ENCODE measurements at regions not wholly inside any gene's neighbourhood (a gene's known extent, or its start where the extent isn't known, plus 50 kb on each side); places are given as distances from the start of the nearest gene placed in this dataset.

DNA sequence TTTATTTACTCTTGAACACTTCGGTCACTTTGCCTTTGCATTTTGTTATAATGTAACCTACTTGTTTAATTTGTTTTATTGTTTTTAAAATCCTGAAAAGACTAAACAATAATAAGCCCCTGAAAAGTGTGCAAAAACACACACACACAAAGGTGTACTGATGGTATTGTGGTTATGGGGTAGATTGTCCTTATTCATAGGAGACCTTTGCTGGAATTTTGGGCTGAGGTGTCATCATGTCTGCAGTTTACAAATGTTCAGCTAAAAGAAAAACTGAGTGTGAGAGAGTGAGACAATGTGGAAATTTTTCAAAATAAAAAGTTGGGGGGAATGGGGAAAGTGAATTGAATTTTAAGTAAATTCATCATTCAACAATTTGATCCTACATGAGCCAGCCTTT lies 174.9 kb downstream of the QDPR start:
- DNase-seq (ENCODE audit: low read depth in 2 of 2): no peak

DNA sequence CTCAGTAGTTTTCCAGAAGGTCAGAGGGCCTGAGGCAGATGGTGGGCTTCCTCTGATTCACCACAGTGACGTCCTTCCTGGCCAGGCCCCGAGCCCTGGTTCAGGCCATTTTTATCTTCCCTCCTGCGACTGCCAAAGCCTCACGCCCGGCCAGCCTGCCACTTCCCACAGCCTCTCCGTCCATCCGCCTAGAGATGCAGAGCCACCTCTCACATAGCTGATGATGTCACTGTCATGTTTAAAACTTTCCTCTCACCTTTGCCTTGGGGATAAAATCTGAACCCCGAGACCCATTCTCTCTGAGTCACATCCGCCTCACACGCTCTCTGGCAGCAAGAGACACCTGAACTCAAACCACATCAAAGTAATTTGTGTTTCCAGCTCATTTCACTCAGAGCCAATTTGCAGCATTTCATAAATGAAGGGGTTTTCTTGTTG lies 175.3 kb downstream of the QDPR start:
- DNase-seq (ENCODE audit: low read depth in 2 of 2): no peak

DNA sequence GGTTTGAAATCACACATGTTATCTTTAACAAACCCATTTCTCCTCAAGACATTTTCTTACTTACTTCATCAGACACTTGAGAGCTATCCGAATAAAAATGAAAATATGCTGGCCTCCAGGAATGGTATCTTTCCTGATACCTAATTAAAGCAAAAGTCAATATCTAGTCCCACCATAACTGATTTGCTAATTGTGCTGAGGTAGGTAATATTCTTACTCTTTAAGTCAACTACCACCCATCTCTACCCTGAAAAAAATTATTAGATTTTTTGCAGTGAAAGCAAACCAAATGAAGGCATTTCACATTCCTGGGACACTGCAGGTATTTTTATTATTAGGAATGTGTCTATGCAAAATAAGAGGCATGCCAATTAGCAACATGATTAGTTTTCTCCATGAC lies 175.8 kb downstream of the QDPR start:
- DNase-seq (ENCODE audit: low read depth in 2 of 2): no peak

DNA sequence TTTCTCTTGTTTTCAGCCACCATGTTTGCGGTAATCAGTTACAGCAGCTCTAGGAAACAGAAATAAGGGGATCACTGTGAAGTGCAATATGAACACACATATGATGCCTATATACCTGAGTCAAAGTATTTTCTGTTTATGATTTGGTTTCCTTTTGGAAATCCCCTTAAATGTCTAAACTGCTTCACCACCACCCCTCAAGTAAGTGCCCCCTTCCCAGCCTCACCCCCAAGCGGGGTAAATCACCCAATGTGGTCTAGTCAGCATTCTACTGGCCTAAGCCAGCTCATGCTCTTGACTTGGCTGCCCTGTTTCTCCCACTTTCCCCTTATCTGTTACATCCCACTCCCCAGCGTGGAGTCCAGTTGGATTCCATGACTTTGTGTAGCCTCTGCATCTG lies 176.5 kb downstream of the QDPR start:
- no peak for DNase-seq (ENCODE audit: low read depth in 2 of 2)

DNA sequence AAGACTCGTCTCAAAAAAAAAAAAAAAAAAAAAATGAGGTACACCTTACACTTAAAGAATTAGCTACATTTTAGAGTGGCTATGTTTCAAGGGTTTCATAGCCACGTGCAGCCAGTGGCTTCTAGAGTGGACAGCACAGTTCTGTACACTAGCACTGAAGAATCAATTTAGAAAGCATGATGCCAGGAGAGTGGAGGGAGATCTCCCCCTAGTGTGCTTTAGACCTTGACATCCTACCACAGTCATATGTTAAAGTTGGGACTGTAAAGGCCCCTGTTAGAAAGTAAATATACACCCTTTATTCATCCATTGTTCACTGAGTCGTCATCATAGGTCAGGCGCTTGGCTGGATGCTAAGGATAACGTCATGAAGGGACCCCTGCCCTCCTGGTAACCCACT lies 179.4 kb downstream of the QDPR start:
- DNase-seq (ENCODE audit: low read depth in 2 of 2): no peak

DNA sequence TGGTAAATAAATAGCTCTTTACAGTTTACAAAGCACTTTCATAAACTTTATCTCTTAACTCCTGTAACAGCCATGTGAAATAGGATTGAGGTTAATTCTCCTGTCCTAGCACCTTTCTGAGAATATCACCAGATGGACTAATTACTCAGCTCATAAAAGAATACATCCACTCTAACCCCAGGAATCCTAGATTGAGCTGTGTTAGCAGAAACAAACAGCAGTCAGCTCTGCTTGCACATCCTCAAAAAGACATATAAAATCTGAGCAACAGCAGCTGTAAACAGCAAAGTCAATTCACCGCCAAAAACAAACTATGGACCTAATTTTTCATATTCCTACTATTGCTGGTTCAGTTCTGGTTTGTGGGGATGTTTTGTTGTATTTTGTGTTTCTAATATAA lies 182.8 kb downstream of the QDPR start:
- no peak for DNase-seq (ENCODE audit: low read depth in 2 of 2)

DNA sequence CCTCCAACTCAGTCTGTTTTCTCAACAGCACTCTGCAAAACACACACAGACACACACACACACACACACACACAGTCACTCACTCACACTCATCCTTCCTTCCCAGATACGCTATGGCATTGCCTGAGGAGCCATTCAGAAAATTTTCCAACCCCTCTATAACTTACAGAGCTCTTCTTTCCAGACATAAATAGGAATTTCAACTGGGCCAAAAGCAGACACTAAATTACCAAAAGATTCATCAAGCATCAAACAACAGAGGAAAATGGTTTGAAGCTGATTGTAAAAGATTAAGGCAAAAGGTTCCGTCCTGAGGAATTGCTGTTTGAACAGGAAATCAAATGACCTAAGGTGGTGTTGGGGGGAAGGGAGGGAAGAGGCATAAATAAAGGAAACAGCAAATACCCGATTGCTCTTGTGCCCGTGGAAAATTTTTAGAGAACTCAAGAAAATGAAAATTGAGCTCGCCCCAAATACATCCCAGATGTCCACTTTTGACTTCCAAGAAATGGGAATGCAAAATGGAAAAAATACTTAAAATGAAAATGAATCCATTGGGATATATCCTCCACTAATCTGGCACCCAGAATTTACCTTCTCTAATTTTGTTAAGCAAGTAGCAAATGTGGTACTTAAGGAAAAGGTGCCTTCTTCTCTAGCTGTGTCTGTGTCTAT lies 183.6 kb downstream of the QDPR start:
- DNase-seq (ENCODE audit: low read depth in 2 of 2): no peak

DNA sequence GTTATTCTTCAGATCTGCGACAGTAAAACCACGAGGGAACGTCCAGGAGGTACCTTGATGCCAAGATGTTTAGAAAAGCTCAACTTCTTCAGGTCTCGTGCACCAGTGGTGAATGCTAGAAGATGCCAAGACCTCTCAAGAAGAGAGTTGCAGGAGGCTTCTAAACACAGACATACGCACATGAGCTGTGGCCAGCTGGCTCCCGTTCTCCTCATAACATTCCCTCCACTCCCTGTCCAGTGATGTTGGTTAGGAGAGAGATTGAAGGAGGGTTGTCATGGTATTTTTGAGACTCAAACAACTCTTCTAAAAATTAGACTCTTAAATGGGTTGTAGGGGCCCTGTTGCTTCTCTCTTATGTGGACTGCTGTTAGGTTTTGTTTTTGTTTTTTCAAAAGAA lies 184.3 kb downstream of the QDPR start:
- DNase-seq (ENCODE audit: low read depth in 2 of 2): no peak

DNA sequence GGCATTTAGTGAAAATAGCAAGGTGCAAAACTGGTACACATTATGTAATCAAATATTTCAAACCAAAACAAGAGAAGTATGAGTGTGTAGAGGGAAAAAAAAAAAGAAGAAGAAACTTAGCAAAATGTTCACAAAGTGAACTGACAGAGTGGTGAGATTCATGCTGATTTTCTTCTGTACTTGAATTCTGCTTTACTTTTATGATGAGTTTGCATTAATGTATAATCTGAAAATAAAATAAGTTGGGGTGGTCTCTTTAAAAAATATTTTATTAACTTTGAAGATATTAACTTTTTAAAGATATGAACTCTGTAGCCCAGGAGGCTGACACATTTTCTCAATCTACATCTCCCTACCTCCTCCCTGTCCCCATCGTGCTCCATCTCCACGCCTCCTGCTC lies 185.1 kb downstream of the QDPR start:
- DNase-seq (ENCODE audit: low read depth in 2 of 2): no peak

DNA sequence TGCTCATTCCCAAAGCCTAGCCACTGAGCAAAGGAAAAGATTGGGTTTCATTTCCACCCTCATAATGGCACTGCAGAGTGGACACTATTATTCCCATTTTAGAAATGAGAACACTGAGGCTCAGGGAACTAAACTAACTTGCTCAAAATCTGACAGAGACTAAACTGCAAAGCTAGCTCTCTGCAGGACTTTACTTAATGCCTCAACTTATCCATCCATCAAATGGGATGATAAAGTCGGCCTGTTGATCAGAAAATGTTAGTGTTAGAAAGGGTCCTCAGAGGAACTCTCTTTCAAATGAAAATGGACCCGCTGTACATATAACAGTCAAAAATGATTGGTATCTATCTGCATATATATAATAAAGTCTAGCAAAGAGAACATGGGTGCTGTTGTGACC lies 186.8 kb downstream of the QDPR start:
- no peak for DNase-seq (ENCODE audit: low read depth in 2 of 2)

DNA sequence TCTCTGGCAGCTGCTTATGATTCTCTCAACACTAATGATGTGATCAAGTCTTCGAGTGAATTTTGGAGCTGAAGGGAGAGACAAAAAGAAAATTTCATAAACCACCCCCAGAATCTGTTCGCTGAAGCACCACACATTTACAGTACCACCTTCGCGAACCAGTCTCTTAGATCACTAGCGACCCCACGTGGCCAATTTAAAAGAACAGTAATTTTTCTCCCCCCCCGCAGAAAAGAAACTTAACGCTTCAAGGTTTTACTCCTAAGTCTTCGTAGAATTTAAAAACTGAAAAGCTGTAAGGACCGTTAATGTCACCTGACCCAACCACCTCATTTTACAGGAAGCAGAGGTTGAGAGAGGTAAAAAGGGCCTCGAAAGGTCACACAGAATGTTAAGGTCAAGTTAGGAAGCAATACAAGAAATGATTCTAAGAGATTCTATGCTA lies 187.5 kb downstream of the QDPR start:
- DNase-seq (ENCODE audit: low read depth in 2 of 2): peak in 1 of 2 experiments; percentile 31

DNA sequence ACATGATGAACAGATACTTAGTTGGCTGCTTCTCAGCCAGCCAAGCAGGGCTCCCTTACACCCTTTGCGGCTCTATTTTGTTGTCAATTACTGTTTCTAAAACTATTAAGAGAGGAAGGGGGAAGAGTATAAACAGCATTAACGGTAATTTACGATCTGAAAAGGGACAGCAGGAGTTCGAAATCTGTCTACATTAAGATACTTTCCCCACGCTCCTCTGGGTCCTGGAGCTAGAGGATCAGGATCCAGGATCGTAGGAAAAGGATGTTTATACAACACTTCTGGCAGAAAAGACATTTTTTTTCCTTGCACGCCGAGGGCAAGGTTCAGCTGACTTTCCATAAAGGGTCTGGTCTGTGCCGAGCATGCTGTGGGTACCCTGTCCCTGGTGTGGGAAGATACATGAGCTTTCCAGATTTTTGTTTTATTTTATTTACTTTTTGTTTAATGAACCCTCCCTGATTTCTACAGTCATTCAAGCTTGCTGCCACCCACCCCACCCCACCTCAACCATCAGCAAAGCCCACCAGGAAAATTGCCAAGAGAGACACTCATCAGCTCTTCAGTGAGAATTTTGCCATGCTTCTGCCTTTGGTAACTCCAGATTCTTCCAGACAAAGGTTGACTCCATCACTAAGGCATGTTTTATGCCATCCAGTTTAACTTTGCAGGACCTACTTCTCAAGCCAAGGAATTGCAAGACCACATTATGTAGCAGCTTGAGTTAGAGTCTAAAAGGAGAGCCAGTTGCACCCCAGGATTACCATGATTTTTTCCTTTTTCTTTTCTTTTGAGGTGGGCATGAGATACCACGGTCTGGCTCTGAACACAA lies 188.1 kb downstream of the QDPR start:
- DNase-seq (ENCODE audit: low read depth in 2 of 2): no peak

DNA sequence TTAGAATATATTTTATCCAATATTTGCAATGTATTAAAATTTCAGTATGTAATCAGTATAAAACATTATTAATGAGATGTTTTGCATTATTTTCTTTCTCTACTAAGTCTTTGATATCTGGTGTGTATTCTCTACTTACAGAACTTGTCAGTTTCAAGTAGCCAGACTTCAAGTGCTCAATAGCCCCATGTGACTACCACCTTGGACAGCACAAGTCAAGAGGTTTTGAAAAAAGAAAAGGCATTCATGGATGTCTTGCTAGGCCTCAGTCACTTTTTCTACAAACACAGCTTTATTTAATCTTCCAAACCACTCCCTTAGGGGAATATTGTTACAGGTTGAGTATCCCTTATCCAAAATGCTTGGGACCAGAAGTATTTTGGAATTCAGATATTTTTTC lies 189.4 kb downstream of the QDPR start:
- no peak for DNase-seq (ENCODE audit: low read depth in 2 of 2)

DNA sequence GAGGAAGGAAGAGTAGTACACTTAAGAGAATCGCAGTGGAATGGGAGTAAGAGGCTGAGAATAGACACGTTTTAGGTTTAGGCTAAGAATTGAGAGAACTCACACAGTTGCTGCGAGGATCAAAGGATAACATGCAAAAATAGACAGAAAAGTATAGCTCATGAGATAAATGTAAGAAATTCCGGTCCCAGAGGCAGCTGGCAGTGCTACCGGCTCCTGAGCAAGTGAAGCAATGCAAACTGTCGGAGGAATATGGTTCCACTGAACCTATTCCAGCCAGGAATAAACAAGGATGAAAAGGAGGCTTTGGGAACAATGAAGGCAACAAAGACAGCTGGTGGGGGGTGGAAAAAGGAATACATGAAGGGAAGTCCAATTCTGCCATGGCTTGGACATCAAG lies 191.8 kb downstream of the QDPR start:
- no peak for DNase-seq (ENCODE audit: low read depth in 2 of 2)

DNA sequence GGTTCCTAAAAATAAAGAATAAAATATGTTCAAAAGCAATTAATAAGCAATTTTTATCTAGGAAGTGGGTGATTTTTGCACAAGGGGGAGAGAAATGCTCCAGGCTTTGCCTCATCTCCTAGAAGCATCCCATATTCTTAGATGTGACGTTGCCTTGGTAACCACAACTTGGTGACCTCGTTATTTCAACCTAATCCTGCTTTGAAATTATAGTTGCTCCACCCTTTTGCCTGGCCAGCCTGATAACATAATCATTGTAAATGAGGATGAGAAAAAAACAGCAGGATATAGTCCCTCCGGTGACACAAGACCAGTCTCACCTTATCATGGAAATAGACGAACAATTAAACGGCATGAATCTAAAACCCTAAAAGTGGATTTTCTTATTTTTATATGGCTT lies 194.4 kb downstream of the QDPR start:
- DNase-seq (ENCODE audit: low read depth in 2 of 2): no peak

DNA sequence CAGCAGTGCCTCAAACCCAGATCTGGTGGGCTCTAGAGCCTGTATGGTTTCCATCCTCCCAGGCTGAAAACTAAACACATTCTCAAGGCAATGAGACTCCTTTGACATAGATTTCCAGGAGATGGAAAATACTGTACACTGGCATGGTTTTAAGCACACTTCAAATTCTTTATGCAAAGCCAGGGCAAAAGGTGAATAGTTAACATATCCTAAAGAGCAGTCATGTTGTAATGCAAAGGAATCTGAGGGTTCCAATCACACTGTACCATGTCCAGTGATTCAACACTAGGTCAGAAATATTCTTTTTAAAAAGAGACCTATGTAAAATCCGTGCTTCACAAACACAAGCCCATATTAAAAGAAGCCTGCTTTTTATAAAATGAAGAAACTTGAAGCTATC lies 195.3 kb downstream of the QDPR start:
- DNase-seq (ENCODE audit: low read depth in 2 of 2): no peak

DNA sequence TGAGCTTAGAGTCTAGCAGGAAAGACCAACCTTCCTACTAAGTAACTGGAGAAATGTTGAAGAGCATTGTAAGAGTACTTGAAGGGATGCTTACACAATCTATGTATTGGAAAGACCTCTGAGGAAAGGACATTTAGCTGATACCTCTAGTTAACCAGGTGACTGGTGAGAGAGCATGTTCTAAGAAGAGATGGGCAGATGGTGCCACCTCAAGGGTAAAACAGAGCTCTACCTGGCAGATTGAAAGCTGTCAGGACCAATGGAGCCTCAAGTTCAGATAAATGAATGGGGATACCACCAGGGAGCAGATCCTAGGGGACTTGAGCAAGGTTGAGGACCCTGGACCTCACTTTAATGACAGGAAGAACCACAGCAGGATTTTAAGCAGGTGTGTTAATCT lies 196.4 kb downstream of the QDPR start:
- DNase-seq (ENCODE audit: low read depth in 2 of 2): no peak

DNA sequence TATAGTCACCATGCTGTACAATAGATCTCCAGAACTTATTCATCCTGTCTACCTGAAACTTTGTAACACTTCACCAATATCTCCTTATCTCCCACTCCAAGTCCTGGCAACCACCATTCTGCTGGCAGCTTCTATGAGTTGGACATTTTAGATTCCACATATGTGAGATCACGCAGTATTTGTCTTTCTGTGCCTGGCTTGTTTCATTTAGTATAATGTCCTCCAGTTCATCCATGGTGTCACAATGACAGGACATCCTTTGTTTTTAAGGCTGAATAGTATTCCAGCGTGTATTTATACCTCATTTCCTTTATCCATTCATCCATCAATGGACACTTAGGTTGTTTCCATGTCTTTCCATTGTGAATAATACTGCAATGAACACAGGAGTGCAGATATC lies 198.7 kb downstream of the QDPR start:
- no peak for DNase-seq (ENCODE audit: low read depth in 2 of 2)

DNA sequence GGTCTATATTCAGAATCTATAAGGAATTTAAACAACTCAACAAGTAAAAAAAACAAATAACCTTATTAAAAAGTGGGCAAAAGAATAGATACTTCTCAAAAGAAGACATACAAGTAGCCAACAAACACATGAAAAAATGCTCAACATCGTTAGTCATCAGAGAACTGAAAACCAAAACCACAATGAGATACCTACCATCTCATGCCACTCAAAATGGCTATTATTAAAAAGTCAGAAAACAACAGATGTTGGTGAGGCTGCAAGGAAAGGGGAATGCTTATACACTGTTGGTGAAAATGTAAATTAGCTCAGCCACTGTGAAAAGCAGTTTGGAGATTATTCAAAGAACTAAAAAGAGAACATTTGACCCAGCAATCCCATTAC lies 201.6 kb downstream of the QDPR start:
- no peak for DNase-seq (ENCODE audit: low read depth in 2 of 2)

DNA sequence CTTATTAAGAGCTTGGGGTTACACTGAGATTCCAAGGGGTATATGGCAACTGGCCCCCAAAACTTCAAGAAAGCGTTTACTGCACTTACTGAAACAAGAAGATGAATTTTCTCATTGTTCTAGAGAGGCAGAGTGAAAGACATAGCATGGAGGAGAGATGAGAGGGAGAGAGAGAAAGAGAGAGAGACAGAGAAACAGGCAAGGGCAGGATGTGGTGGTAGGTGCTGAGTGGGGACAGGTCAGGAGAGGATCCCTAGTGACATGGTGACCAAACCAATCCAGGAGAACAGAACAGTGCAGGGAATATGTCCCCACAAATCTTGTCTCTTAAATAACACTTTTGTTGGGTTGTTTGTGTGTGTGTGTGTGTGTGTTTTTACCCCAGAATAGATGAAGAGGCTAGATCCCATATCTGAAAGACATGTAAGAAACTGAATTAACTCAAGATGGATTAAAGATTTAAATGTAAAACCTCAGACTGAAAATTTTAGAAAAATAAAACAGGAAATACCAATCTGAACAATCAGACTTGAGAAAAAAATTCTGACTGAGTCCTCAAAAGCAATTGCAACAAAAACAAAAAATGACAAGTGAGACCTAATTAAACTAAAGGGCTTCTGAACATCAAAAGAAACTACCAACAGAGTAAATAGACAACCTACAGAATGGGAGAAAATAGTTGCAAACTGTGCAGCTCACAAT lies 202.2 kb downstream of the QDPR start:
- no peak for DNase-seq (ENCODE audit: low read depth in 2 of 2)

DNA sequence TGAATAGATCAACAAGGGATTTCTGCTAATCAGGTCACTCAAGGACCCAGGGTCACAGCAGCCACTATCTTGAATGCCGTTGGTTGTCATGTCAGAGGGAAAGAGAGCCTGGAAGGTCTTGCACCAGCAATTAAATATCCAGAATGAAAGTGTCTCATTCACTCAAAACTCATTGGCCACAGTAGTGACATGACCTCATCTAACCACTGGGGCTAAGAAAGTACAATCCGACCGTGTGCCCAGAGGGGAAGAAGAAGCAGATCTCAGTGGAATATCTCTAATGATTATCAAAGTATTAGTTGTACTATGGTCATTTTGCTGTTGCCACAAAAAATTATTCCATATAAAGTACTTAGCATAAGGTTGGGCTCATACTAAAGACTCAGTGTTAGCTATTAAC lies 210.0 kb downstream of the QDPR start:
- DNase-seq (ENCODE audit: low read depth in 2 of 2): no peak

DNA sequence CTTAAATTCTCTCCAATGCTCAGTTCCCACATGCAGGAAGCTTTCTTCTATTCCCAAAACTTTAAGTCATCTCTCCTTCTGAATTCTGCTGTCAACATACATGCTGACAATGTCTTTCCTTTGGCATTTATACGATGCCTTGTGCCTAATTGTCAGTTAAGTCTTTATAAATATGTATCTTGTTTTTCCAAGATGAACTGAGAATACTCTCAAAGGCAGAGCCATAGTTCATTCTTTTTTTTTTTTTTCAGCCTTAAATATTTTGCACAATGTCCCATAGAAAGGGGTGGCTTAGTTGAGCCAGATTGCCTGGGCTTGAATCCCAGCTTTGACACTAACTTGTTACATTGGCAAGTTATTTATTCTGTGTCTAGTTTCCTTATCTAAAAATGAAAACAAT lies 210.6 kb downstream of the QDPR start:
- no peak for DNase-seq (ENCODE audit: low read depth in 2 of 2)
